ENCODE measurements at regions not wholly inside any gene's neighbourhood (a gene's known extent, or its start where the extent isn't known, plus 50 kb on each side); places are given as distances from the start of the nearest gene placed in this dataset.

GRCh38 chr11:81424822-81425221 lies 1308.8 kb downstream of the FAM181B start:
- Histone ChIP-seq H3K4me3 (ENCODE audit: low read length) (no peak overlapping the region), H3K9me3 (ENCODE audit: control insufficient read depth in 1 of 2, insufficient read depth in 1 of 2, low read length in 2 of 2) (peaks cover 0 to 5% of the 10 kb centered on the region in 2 experiments), H3K27me3 (ENCODE audit: control insufficient read depth in 1 of 2, insufficient read depth in 2 of 2, low read length in 2 of 2) (no peaks in the 10 kb centered on the region), H3K4me1 (ENCODE audit: insufficient read depth, low read length) (no peaks in the 10 kb centered on the region), H3K36me3 (ENCODE audit: insufficient read depth, low read length) (no peaks in the 10 kb centered on the region), H3K27ac (ENCODE audit: low read depth in 1 of 2, low read length in 2 of 2) (no peak overlapping the region)
- POLR2A ChIA-PET: no interaction called here
- H3K36me3 Mint-ChIP-seq (ENCODE audit: low read depth): no peaks in the 10 kb centered on the region
- intact Hi-C loops (cut with DNase I, micrococcal nuclease): no loop called here
- no peak overlapping the region for H3K27ac Mint-ChIP-seq
- ATAC-seq (ENCODE audit: poor library complexity) (no peak), DNase-seq (no peak)
- no peak overlapping the region for H3K4me3 Mint-ChIP-seq
- no peaks in the 10 kb centered on the region for H3K4me1 Mint-ChIP-seq (ENCODE audit: low read depth)
- H3K27me3 Mint-ChIP-seq: no peaks in the 10 kb centered on the region
- no peak for TF ChIP-seq CTCF (IDR thresholded peaks at IDR 0.05)
- H3K9me3 Mint-ChIP-seq: peaks cover 5% of the 10 kb centered on the region
- CTCF ChIA-PET: no interaction called here

- Histone ChIP-seq H3K9me3 (ENCODE audit: control insufficient read depth in 1 of 2, insufficient read depth in 1 of 2, low read length in 2 of 2) (peaks cover 0 to 5% of the 10 kb centered on the region in 2 experiments), H3K4me3 (ENCODE audit: low read length) (no peak overlapping the region), H3K4me1 (ENCODE audit: insufficient read depth, low read length) (no peaks in the 10 kb centered on the region), H3K36me3 (ENCODE audit: insufficient read depth, low read length) (no peaks in the 10 kb centered on the region), H3K27me3 (ENCODE audit: control insufficient read depth in 1 of 2, insufficient read depth in 2 of 2, low read length in 2 of 2) (no peaks in the 10 kb centered on the region), H3K27ac (ENCODE audit: low read depth in 1 of 2, low read length in 2 of 2) (no peak overlapping the region)
- no peaks in the 10 kb centered on the region for H3K36me3 Mint-ChIP-seq (ENCODE audit: low read depth)
- POLR2A ChIA-PET: no interaction called here
- no peak for TF ChIP-seq CTCF (IDR thresholded peaks at IDR 0.05)
- H3K4me3 Mint-ChIP-seq: no peak overlapping the region
- H3K9me3 Mint-ChIP-seq: peaks cover 3% of the 10 kb centered on the region
- H3K27me3 Mint-ChIP-seq: no peaks in the 10 kb centered on the region
- DNase-seq: no peak
- no peaks in the 10 kb centered on the region for H3K4me1 Mint-ChIP-seq (ENCODE audit: low read depth)
- CTCF ChIA-PET: no interaction called here
- H3K27ac Mint-ChIP-seq: no peak overlapping the region
- intact Hi-C loops (cut with DNase I, micrococcal nuclease): no loop called here
- ATAC-seq (ENCODE audit: poor library complexity): no peak
These were observed 1311.3 kb downstream of the FAM181B start for GRCh38 chr11:81422402-81422801.

GRCh38 chr11:81421251-81421860 lies 1312.3 kb downstream of the FAM181B start:
- Histone ChIP-seq H3K9me3 (ENCODE audit: control insufficient read depth in 1 of 2, insufficient read depth in 1 of 2, low read length in 2 of 2) (peaks cover 0 to 5% of the 10 kb centered on the region in 2 experiments), H3K27ac (ENCODE audit: low read depth in 1 of 2, low read length in 2 of 2) (no peak overlapping the region), H3K4me1 (ENCODE audit: insufficient read depth, low read length) (no peaks in the 10 kb centered on the region), H3K4me3 (ENCODE audit: low read length) (no peak overlapping the region), H3K36me3 (ENCODE audit: insufficient read depth, low read length) (no peaks in the 10 kb centered on the region), H3K27me3 (ENCODE audit: control insufficient read depth in 1 of 2, insufficient read depth in 2 of 2, low read length in 2 of 2) (no peaks in the 10 kb centered on the region)
- CTCF ChIA-PET: no interaction called here
- Mint-ChIP-seq H3K4me1 (ENCODE audit: low read depth) (no peaks in the 10 kb centered on the region), H3K4me3 (no peak overlapping the region), H3K27ac (no peak overlapping the region), H3K27me3 (no peaks in the 10 kb centered on the region), H3K9me3 (peaks cover 3% of the 10 kb centered on the region), H3K36me3 (ENCODE audit: low read depth) (no peaks in the 10 kb centered on the region)
- TF ChIP-seq CTCF (IDR thresholded peaks at IDR 0.05): no peak
- no peak for ATAC-seq (ENCODE audit: poor library complexity)
- intact Hi-C loops (cut with DNase I, micrococcal nuclease): no loop called here
- POLR2A ChIA-PET: no interaction called here
- DNase-seq: no peak

Data from CD4-positive, alpha-beta T cell (primary cell).